Ectodermal cell (in vitro differentiated cells): ENCODE measurements at regions not wholly inside any gene's neighbourhood (a gene's known extent, or its start where the extent isn't known, plus 50 kb on each side); places are given as distances from the start of the nearest gene placed in this dataset.

Experiments
- H3K27ac ChIP-seq: 2 replicates; pipeline ENCODE4 v1.7.0; 2013; ENCODE audit warnings: mild to moderate bottlenecking, low read depth, low read length; ENCODE audit not compliant: insufficient read depth, poor library complexity, severe bottlenecking
- H3K27me3 ChIP-seq: 2 replicates; pipeline ENCODE4 v1.7.0; 2013; ENCODE audit warnings: mild to moderate bottlenecking, low read length; ENCODE audit not compliant: insufficient read depth, control insufficient read depth, poor library complexity, severe bottlenecking
- H3K36me3 ChIP-seq: one replicate; pipeline ENCODE4 v1.7.0; 2013; ENCODE audit warnings: low read length; ENCODE audit not compliant: control insufficient read depth, insufficient read depth
- H3K4me1 ChIP-seq: one replicate; pipeline ENCODE4 v1.7.0; 2013; ENCODE audit warnings: low read length; ENCODE audit not compliant: control insufficient read depth, insufficient read depth
- H3K4me3 ChIP-seq: 2 replicates; pipeline ENCODE4 v1.7.0; 2013; ENCODE audit warnings: low read depth, low read length, control low read depth; ENCODE audit not compliant: insufficient read depth
- H3K9me3 ChIP-seq: 2 replicates; pipeline ENCODE4 v1.7.0; 2013; ENCODE audit warnings: mild to moderate bottlenecking, low read length, moderate library complexity; ENCODE audit not compliant: control insufficient read depth
- WGBS, 2 experiments: methylation state at CpG; one replicate each; pipeline ENCODE4 v1.1.7; 2013; ENCODE audit warnings: missing lambda C conversion rate in 2 of 2; 5-methylcytosine and 5-hydroxymethylcytosine counted together

GRCh38 chr18:75592527-75592926, 165.0 kb upstream of the SMIM21 start:
- Histone ChIP-seq H3K36me3 (no peaks in the 10 kb centered on the region), H3K9me3 (no peaks in the 10 kb centered on the region), H3K4me1 (no peaks in the 10 kb centered on the region), H3K4me3 (no peak overlapping the region), H3K27me3 (no peaks in the 10 kb centered on the region), H3K27ac (no peak overlapping the region)
- WGBS, 2 experiments: 83 to 100% methylated on average over 2 of the region's 3 CpGs

- no peaks in the 10 kb centered on the region for H3K4me1 ChIP-seq
- no peaks in the 10 kb centered on the region for H3K36me3 ChIP-seq
- no peak overlapping the region for H3K4me3 ChIP-seq
- no peaks in the 10 kb centered on the region for H3K27me3 ChIP-seq
- no peaks in the 10 kb centered on the region for H3K9me3 ChIP-seq
- no peak overlapping the region for H3K27ac ChIP-seq
- WGBS, 2 experiments: 97% methylated on average over 11 to 16 of the region's 16 CpGs
These were observed 160.9 kb upstream of the SMIM21 start for GRCh38 chr18:75588412-75588811.

DNA sequence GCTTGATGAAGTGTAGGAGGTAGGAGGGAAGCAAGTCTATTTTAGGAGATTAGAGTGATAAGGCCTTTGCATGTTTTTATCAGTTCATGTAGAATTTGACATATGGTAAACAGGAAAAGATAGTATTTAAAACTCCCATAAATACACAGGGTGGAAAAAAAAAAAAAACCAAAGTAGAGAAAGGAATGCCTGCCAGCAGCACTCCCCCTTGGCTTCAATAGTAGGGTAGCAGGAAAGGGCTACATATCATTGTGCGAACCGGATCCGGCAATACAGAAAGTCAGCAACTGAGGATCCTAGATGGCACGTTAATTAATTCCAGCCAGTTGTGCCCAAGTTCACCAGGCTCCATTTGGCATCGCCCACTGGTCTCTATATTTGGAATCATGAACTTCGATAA, 159.6 kb upstream of the SMIM21 start:
- Histone ChIP-seq H3K27ac (no peak overlapping the region), H3K9me3 (no peaks in the 10 kb centered on the region), H3K27me3 (no peaks in the 10 kb centered on the region), H3K4me3 (no peak overlapping the region), H3K4me1 (no peaks in the 10 kb centered on the region), H3K36me3 (no peaks in the 10 kb centered on the region)
- 83 to 88% methylated on average over 6 of the region's 6 CpGs for WGBS, 2 experiments

DNA sequence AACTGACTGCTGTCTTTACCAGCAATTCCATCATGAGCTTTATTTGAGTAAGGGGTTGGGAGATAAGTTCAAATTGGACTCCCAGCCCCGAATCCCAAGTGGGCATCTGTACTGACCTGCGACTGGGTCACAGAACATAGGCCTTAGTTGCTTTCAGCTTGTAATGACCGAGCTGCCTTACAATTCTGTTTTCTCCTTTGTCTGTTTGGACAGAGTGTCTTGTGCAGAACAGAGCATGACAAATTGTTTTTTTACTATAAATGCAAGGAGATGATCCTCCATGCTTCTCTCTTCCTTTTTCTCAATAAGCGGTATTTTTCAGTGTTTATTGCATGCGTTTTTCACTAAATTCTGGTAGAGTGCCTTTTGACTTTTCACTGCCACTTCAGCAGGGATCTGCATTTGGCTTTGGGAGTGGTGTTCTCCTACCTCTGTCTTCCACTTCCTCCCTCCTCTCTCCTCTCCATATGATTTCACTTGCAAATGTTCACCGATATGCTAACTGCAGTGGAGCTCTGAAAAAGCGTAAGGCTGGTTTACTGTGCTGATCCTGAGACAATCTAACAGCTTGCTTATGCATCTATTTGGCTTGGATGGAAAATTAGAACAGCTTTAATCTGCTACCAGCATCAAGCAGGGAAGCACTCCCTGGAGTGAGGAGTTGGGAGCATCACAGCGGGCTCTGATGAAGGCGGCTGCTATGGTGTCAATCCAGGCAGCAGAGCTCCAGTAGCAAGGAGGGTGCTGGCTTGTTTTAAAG, 158.8 kb upstream of the SMIM21 start:
- Histone ChIP-seq H3K4me1 (no peaks in the 10 kb centered on the region), H3K9me3 (no peaks in the 10 kb centered on the region), H3K27me3 (no peaks in the 10 kb centered on the region), H3K36me3 (no peaks in the 10 kb centered on the region), H3K4me3 (no peak overlapping the region), H3K27ac (no peak overlapping the region)
- WGBS, 2 experiments: 86 to 89% methylated on average over 9 of the region's 9 CpGs

DNA sequence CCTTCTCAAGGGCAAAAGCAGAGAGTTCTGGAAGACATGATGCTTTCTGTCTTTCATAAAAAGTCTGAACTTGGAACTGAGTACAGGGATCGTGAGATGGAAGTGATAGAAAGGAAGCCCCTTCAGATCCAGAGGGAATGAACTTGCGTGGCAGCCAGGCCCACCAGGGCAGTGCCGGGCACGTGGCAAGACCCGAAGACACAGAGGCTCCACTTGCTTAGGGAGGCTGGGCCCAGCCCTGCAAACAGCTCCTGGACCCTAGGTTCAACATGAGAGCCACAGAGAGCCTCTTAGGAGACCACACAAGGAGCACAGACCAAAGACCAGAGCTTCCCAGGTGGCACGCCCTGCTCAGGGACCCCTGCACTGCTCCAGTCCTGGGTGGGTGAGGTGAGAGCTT, 155.4 kb upstream of the SMIM21 start:
- Histone ChIP-seq H3K9me3 (no peaks in the 10 kb centered on the region), H3K4me1 (no peaks in the 10 kb centered on the region), H3K27me3 (no peaks in the 10 kb centered on the region), H3K4me3 (no peak overlapping the region), H3K36me3 (no peaks in the 10 kb centered on the region), H3K27ac (no peak overlapping the region)
- WGBS, 2 experiments: 92 to 97% methylated on average over 6 of the region's 6 CpGs

GRCh38 chr18:75582406-75582821, 154.9 kb upstream of the SMIM21 start:
- WGBS, 2 experiments: 96 to 97% methylated on average over 2 to 3 of the region's 3 CpGs

DNA sequence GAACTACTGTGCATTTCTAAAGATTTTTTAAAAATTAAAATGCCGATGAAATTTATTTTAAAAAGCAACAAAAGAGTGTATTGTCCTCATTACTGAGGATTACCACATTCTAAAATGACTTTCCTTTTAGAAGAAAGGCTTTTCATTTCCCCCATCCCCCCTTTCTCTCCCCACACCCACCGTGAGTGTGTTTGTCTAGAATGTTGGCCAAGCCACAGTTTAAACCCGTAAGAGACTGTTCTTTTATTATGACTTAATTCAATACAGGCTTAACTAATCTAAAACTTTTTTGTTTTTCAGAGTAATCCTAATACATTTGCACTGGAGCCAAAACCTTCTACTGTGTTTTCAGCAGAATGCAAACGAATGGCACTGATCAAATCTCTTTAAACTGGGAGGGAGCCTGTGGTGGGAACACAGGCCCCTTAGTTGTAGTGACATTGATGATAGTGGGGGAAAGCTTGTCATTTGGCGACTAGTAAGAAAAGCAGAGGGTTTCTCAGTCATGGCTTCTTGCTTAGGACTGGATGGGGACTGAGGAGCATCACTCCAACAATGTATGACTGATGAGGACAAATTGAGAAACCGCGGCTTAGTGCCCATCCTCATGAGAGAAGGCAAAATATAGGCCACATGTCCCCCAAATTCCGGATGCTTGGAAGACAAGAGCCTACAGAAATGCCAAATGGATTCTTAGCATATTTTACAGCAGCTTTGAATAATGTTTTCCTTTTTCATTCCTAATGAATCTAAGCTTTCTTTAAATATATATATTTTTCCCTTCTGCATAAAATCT, 154.0 kb upstream of the SMIM21 start:
- 82 to 85% methylated on average over 7 to 8 of the region's 8 CpGs for WGBS, 2 experiments
- Histone ChIP-seq H3K9me3 (no peaks in the 10 kb centered on the region), H3K4me1 (no peaks in the 10 kb centered on the region), H3K36me3 (no peaks in the 10 kb centered on the region), H3K4me3 (no peak overlapping the region), H3K27ac (no peak overlapping the region), H3K27me3 (no peaks in the 10 kb centered on the region)

More at GRCh38 chr18:75582406-75582821, 154.9 kb upstream of the SMIM21 start:
- Histone ChIP-seq H3K27ac (no peak overlapping the region), H3K27me3 (no peaks in the 10 kb centered on the region), H3K4me3 (no peak overlapping the region), H3K36me3 (no peaks in the 10 kb centered on the region), H3K4me1 (no peaks in the 10 kb centered on the region), H3K9me3 (no peaks in the 10 kb centered on the region)

DNA sequence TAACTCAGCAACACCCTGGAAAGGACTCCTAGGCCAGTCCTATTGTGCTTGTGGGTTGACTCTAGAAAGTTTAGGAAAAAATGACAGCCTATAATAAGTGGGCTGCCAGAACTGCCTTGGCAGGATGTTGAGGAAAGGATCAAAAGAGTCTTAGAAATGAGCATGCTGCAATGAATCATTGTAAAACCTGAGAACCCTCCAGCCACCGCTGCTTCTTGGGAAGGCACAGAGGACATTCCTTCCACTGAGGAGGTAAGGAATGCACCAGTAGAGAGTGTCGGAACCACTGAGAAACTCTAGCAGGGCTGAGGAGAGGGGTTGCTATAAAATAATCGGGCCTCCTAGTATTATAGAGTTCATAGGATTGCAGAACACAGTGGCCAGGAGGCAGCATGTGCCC, 146.7 kb upstream of the SMIM21 start:
- Histone ChIP-seq H3K4me3 (no peak overlapping the region), H3K9me3 (no peaks in the 10 kb centered on the region), H3K27ac (no peak overlapping the region), H3K36me3 (no peaks in the 10 kb centered on the region), H3K27me3 (no peaks in the 10 kb centered on the region), H3K4me1 (no peaks in the 10 kb centered on the region)
- 91 to 93% methylated on average over 3 of the region's 3 CpGs for WGBS, 2 experiments

GRCh38 chr18:75563150-75563549, 135.6 kb upstream of the SMIM21 start:
- Histone ChIP-seq H3K27me3 (no peaks in the 10 kb centered on the region), H3K4me1 (no peaks in the 10 kb centered on the region), H3K27ac (no peak overlapping the region), H3K4me3 (no peak overlapping the region), H3K36me3 (no peaks in the 10 kb centered on the region), H3K9me3 (no peaks in the 10 kb centered on the region)
- 91% methylated on average over 5 of the region's 5 CpGs for WGBS, 2 experiments

- WGBS, 2 experiments: 91 to 92% methylated on average over 5 of the region's 5 CpGs
- Histone ChIP-seq H3K27ac (no peak overlapping the region), H3K36me3 (no peaks in the 10 kb centered on the region), H3K27me3 (no peaks in the 10 kb centered on the region), H3K9me3 (no peaks in the 10 kb centered on the region), H3K4me3 (no peak overlapping the region), H3K4me1 (no peaks in the 10 kb centered on the region)
These were observed 134.7 kb upstream of the SMIM21 start for GRCh38 chr18:75562216-75562615.
